HFFc6 (cell line): ENCODE measurements at regions not wholly inside any gene's neighbourhood (a gene's known extent, or its start where the extent isn't known, plus 50 kb on each side); places are given as distances from the start of the nearest gene placed in this dataset.

ENCODE experiments used
- DNase-seq: peaks from one replicate; pipeline ENCODE4 v3.0.0-alpha.2; 2018
- H3K27ac Mint-ChIP-seq: 2 replicates; pipeline ENCODE4 v1.8.0; 2020; ENCODE audit warnings: mild to moderate bottlenecking, mixed read lengths
- H3K27me3 Mint-ChIP-seq: 2 replicates; pipeline ENCODE4 v1.8.0; 2021; ENCODE audit warnings: mild to moderate bottlenecking, moderate library complexity, mixed read lengths; ENCODE audit not compliant: insufficient read depth
- H3K36me3 Mint-ChIP-seq: 2 replicates; pipeline ENCODE4 v1.8.0; 2021; ENCODE audit warnings: low read depth, mixed read lengths
- H3K4me1 Mint-ChIP-seq: 2 replicates; pipeline ENCODE4 v1.8.0; 2020; ENCODE audit warnings: low read depth, mixed read lengths
- H3K4me3 Mint-ChIP-seq: 2 replicates; pipeline ENCODE4 v1.8.0; 2020; ENCODE audit warnings: mild to moderate bottlenecking, moderate library complexity, mixed read lengths
- H3K9me3 Mint-ChIP-seq: 2 replicates; pipeline ENCODE4 v1.8.0; 2020; ENCODE audit warnings: mild to moderate bottlenecking, mixed read lengths
- TF ChIP-seq, protein P1 (sequence below): fragments of 200-600 bp; sonication (generic); IDR thresholded peaks from 2 replicates; pipeline ENCODE4 v1.5.0; 2021; ENCODE audit warnings: antibody characterized with exemption, mild to moderate bottlenecking

DNA sequence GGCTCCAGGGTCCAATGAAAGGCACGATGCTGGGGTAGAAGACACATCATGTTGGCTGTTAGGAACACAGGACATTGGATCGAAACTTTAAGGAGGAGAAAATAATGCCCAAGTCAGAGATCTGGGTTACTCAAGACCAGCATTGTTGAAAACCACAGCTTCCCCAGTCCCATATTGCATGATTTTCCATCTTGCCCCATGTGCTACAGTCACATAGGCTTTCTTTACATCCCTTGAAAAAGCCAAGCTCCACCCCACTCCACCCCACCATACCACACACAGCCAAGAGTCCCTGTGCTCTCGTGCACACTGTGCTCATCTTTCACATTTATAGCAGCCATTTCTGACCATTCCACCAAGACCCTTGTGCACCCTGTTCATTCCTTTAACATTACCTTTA is 636.2 kb downstream of the DIAPH3 start:
- no peaks in the 10 kb centered on the region for H3K9me3 Mint-ChIP-seq
- H3K27ac Mint-ChIP-seq: no peak overlapping the region
- H3K4me3 Mint-ChIP-seq: no peak overlapping the region
- peaks cover 3% of the 10 kb centered on the region; the same call in 1 of the 2 replicates for H3K27me3 Mint-ChIP-seq
- TF ChIP-seq, protein P1, sequence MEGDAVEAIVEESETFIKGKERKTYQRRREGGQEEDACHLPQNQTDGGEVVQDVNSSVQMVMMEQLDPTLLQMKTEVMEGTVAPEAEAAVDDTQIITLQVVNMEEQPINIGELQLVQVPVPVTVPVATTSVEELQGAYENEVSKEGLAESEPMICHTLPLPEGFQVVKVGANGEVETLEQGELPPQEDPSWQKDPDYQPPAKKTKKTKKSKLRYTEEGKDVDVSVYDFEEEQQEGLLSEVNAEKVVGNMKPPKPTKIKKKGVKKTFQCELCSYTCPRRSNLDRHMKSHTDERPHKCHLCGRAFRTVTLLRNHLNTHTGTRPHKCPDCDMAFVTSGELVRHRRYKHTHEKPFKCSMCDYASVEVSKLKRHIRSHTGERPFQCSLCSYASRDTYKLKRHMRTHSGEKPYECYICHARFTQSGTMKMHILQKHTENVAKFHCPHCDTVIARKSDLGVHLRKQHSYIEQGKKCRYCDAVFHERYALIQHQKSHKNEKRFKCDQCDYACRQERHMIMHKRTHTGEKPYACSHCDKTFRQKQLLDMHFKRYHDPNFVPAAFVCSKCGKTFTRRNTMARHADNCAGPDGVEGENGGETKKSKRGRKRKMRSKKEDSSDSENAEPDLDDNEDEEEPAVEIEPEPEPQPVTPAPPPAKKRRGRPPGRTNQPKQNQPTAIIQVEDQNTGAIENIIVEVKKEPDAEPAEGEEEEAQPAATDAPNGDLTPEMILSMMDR: no peak
- no peak for DNase-seq
- peaks cover 13% of the 10 kb centered on the region for H3K4me1 Mint-ChIP-seq
- H3K36me3 Mint-ChIP-seq: no peaks in the 10 kb centered on the region

DNA sequence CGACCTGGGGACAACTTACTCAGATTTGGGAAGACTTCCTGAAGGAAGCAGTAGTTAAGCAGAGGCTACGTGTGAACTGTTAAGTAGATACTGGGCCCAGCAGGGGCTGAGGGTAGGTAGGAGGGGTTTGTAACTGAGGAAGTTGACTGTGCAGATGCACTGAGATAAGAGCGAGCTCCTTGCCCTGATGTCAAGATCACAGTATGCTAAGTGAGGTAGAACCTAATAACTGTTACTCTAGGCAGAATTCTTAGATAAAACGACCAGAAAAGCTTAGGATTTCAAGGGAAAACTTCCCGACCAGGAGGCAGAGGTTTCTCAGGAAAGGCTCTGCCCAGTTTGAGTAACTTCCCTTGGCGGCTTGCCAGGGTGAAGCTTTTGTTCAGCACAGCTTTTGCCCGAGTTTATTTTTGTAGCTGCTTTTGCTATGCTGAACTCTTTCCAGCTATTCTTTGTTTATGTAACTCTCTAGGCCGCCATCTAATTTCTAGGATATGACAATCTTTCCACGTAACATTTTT is 632.1 kb downstream of the DIAPH3 start:
- Mint-ChIP-seq H3K4me1 (peaks cover 25% of the 10 kb centered on the region), H3K27me3 (no peaks in the 10 kb centered on the region; the same call in 1 of the 2 replicates), H3K36me3 (no peaks in the 10 kb centered on the region), H3K9me3 (no peaks in the 10 kb centered on the region), H3K27ac (no peak overlapping the region), H3K4me3 (no peak overlapping the region; the same call in 1 of the 2 replicates)
- peak; percentile 61 for DNase-seq
- TF ChIP-seq, protein P1: no peak

DNA sequence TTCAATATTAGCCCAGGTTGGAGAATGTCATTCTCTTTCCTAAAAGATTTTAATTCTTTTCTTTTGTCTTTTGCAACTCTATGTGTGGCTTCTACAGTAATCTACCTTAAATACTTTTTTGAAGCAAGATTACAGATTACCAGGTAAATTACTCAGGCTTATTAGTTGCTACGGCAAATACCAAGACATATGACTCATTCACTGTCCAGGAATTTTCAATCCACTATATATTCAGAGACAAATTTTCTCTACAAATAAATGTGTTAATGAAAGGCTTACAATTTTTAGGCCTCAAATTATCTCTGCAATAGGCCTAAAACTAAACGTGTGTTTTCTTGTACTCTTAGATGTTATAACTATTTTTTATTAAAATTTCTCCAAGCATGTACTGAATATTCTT is 631.3 kb downstream of the DIAPH3 start:
- TF ChIP-seq, protein P1: no peak
- no peak overlapping the region for H3K27ac Mint-ChIP-seq
- no peaks in the 10 kb centered on the region; the same call in 1 of the 2 replicates for H3K27me3 Mint-ChIP-seq
- H3K9me3 Mint-ChIP-seq: no peaks in the 10 kb centered on the region
- no peaks in the 10 kb centered on the region for H3K36me3 Mint-ChIP-seq
- no peak overlapping the region for H3K4me3 Mint-ChIP-seq
- DNase-seq: no peak
- H3K4me1 Mint-ChIP-seq: peaks cover 25% of the 10 kb centered on the region

DNA sequence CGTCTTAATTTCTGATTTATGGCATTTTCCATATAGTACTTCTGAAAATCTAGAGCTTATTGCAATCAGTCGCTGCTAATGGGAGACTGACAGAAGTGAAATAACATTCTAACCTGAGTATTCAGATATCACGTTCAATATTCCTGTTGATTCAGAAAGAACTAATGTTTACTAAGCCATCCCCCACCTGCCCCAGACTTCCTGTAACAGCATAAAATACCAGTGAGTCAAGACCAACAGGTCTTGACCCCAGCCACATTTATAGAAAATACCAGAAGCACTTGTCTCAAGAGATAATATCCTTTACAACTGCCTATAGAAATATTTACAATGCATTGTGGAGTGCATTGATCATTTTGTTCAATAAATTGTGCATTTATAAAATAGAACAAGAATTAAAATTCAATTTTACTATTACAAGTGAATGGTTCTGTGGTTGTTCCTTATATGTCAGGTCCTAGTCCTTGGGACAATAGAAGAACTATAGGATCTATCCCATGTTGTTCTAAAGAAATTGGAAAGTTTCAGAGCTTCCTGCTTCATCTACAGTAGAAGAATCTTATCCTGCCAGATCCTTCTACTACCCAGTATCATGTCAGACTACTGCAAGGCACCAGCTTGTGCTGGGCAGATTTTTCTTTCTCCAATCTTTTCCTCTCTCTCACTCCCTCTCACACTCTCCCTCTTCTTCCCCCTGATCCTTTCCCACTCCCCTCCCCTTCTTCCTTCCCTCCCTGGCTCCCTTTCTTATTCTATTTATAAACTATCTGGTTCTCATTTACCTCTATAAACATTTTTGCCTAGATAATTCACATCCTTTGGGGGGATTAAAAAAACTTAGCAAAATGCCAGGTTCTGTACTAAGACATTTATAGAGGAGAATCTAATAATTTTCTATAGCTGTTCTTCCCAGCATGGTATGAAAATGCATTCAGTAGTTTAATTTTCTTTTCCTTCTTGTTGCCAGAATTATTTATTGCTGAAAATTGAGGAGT is 629.9 kb downstream of the DIAPH3 start:
- H3K9me3 Mint-ChIP-seq: no peaks in the 10 kb centered on the region
- H3K4me3 Mint-ChIP-seq: no peak overlapping the region
- H3K27ac Mint-ChIP-seq: no peak overlapping the region
- no peaks in the 10 kb centered on the region; the same call in 1 of the 2 replicates for H3K27me3 Mint-ChIP-seq
- no peaks in the 10 kb centered on the region for H3K36me3 Mint-ChIP-seq
- TF ChIP-seq, protein P1: no peak
- H3K4me1 Mint-ChIP-seq: peaks cover 25% of the 10 kb centered on the region
- DNase-seq: peak; percentile 4

DNA sequence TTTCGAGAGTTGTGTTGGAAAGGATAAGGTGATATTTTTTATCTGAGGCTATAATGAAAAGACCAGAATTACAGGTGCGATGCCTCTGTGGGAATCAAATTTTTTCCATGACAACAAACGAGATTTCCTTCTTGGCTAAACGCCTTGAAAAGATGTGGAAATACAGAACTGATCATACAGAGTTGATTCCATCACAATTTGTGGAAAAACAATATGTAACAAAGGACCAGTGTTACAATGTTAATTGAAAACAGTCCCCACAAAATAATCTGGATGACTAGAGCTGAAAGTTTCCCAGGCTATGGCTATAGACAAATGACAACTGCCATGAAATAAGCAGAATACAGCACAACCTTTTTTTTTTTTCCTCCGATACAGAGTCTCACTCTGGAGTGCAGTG is 628.9 kb downstream of the DIAPH3 start:
- Mint-ChIP-seq H3K9me3 (no peaks in the 10 kb centered on the region), H3K27me3 (no peaks in the 10 kb centered on the region; the same call in 1 of the 2 replicates), H3K4me3 (no peak overlapping the region), H3K27ac (no peak overlapping the region), H3K4me1 (peaks cover 25% of the 10 kb centered on the region), H3K36me3 (no peaks in the 10 kb centered on the region)
- TF ChIP-seq, protein P1: no peak
- DNase-seq: no peak
